Keratinocyte (primary cell): ENCODE measurements at regions not wholly inside any gene's neighbourhood (a gene's known extent, or its start where the extent isn't known, plus 50 kb on each side); places are given as distances from the start of the nearest gene placed in this dataset.

Experiments
- DNase-seq: peaks from one replicate; pipeline ENCODE4 v3.0.0-alpha.2; 2011; ENCODE audit warnings: low read depth, missing footprints, low spot score
- FAIRE-seq: peaks from 2 replicates; lab custom pipeline; 2011; peaks lifted over from hg19 to GRCh38; lab: Jason Lieb, UNC
- H2AFZ ChIP-seq: 2 replicates; pipeline ENCODE4 v1.6.0; 2012; ENCODE audit warnings: low read length, control low read depth, inconsistent platforms; ENCODE audit not compliant: control insufficient read depth
- H3K27ac ChIP-seq: 2 replicates; pipeline ENCODE4 v1.5.1; 2011; ENCODE audit warnings: low read length; ENCODE audit not compliant: control insufficient read depth, insufficient read depth
- H3K27me3 ChIP-seq: 3 replicates; pipeline ENCODE4 v1.6.0; 2011; ENCODE audit warnings: low read length; ENCODE audit not compliant: control insufficient read depth, insufficient read depth; ENCODE audit errors: extremely low read depth
- H3K36me3 ChIP-seq, 2 experiments: 2 replicates in 1 of 2; 3 replicates in 1 of 2; pipeline ENCODE4 v1.5.1; 2011; ENCODE audit warnings: low read length in 2 of 2, mild to moderate bottlenecking in 1 of 2; ENCODE audit not compliant: control insufficient read depth in 2 of 2, insufficient read depth in 2 of 2; ENCODE audit errors: extremely low read depth in 1 of 2
- H3K4me1 ChIP-seq: 3 replicates; pipeline ENCODE4 v1.5.1; 2011; ENCODE audit warnings: low read length; ENCODE audit not compliant: control insufficient read depth, insufficient read depth; ENCODE audit errors: extremely low read depth
- H3K4me2 ChIP-seq: 3 replicates; pipeline ENCODE4 v1.6.0; 2011; ENCODE audit warnings: low read depth, low read length; ENCODE audit not compliant: control insufficient read depth, insufficient read depth; ENCODE audit errors: extremely low read depth
- H3K4me3 ChIP-seq, 3 experiments: fragments of 200-600 bp in 1 of 3; sonication (generic) in 1 of 3; 2 replicates in 2 of 3; 3 replicates in 1 of 3; pipeline ENCODE4 v1.5.1; 2011 to 2016; ENCODE audit warnings: low read length in 3 of 3, mild to moderate bottlenecking in 3 of 3, control low read depth in 2 of 3, inconsistent platforms in 1 of 3, low read depth in 1 of 3, mixed read lengths in 1 of 3, mixed run types in 1 of 3, moderate library complexity in 1 of 3; ENCODE audit not compliant: control insufficient read depth in 2 of 3, insufficient read depth in 2 of 3; ENCODE audit errors: extremely low read depth in 1 of 3
- H3K79me2 ChIP-seq: 2 replicates; pipeline ENCODE4 v1.6.0; 2012; ENCODE audit warnings: low read length; ENCODE audit not compliant: control insufficient read depth, insufficient read depth
- H3K9ac ChIP-seq: 3 replicates; pipeline ENCODE4 v1.6.0; 2011; ENCODE audit warnings: low read length; ENCODE audit not compliant: control insufficient read depth, insufficient read depth; ENCODE audit errors: extremely low read depth
- H3K9me1 ChIP-seq: 3 replicates; pipeline ENCODE4 v1.6.0; 2011; ENCODE audit warnings: low read length; ENCODE audit not compliant: control insufficient read depth, insufficient read depth; ENCODE audit errors: extremely low read depth
- H3K9me3 ChIP-seq: 2 replicates; pipeline ENCODE4 v1.5.1; 2012; ENCODE audit warnings: low read depth, low read length; ENCODE audit not compliant: control insufficient read depth
- H4K20me1 ChIP-seq: 3 replicates; pipeline ENCODE4 v1.6.0; 2011; ENCODE audit warnings: low read length; ENCODE audit not compliant: control insufficient read depth, insufficient read depth; ENCODE audit errors: extremely low read depth
- EZH2 ChIP-seq: IDR thresholded peaks from one replicate; pipeline ENCODE4 v1.6.1; 2012; ENCODE audit warnings: inconsistent platforms, mild to moderate bottlenecking, low read length, moderate library complexity
- dilution Hi-C: fragments of 300-500 bp; cut with MboI; formaldehyde crosslinking; loops from one replicate; pipeline ENCODE4 v1.7.0; 2020; ENCODE audit warnings: low sequenced_read_pairs; ENCODE audit not compliant: extremely low pct_ligation_motif_present
- TF ChIP-seq, protein P1 (sequence below), 3 experiments: IDR thresholded peaks in 1 of 3; conservative IDR thresholded peaks in 1 of 3; optimal IDR thresholded peaks in 1 of 3; 2 replicates in 2 of 3; 3 replicates in 1 of 3; pipeline versions ENCODE3 to v1.5.1; 2011; ENCODE audit warnings: low read length in 3 of 3, mild to moderate bottlenecking in 3 of 3, moderate library complexity in 2 of 3, control low read depth in 1 of 3, inconsistent platforms in 1 of 3; ENCODE audit not compliant: insufficient read depth in 2 of 3; ENCODE audit errors: extremely low read depth in 1 of 3

DNA sequence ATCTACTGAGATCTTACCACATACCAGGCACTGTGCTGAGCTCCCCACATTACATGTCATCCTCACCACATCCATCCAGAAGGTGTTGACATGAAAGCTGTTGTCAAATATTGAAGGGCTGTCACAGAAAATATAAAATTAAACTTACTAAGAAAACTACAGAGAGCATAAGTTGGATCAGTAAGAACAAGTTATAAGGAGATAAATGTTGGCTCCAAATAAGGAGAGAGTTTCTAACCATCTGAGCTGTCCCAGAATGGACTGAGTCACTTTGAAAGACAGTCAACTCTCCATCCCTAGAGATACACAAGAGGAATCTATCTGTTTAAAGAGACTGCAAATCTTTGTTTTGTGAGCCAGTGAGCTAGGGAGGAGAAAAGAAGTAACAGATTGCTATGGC is 169.8 kb downstream of the DRD1 start:
- no peak overlapping the region for H3K4me3 ChIP-seq
- no peak for FAIRE-seq
- no peaks in the 10 kb centered on the region for H4K20me1 ChIP-seq
- no peaks in the 10 kb centered on the region for H3K27me3 ChIP-seq
- no peak overlapping the region for H2AFZ ChIP-seq
- no peaks in the 10 kb centered on the region for H3K36me3 ChIP-seq
- dilution Hi-C loops = no loop called here
- no peak overlapping the region for H3K9ac ChIP-seq
- no peaks in the 10 kb centered on the region for H3K9me1 ChIP-seq
- TF ChIP-seq, protein P1, sequence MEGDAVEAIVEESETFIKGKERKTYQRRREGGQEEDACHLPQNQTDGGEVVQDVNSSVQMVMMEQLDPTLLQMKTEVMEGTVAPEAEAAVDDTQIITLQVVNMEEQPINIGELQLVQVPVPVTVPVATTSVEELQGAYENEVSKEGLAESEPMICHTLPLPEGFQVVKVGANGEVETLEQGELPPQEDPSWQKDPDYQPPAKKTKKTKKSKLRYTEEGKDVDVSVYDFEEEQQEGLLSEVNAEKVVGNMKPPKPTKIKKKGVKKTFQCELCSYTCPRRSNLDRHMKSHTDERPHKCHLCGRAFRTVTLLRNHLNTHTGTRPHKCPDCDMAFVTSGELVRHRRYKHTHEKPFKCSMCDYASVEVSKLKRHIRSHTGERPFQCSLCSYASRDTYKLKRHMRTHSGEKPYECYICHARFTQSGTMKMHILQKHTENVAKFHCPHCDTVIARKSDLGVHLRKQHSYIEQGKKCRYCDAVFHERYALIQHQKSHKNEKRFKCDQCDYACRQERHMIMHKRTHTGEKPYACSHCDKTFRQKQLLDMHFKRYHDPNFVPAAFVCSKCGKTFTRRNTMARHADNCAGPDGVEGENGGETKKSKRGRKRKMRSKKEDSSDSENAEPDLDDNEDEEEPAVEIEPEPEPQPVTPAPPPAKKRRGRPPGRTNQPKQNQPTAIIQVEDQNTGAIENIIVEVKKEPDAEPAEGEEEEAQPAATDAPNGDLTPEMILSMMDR (optimal IDR thresholded peaks at IDR 0.05 in 1 of 3, IDR thresholded peaks at IDR 0.05 in 1 of 3, conservative IDR thresholded peaks at IDR 0.05 in 1 of 3; ENCODE audit: extremely low read depth in 1 of 3, insufficient read depth in 2 of 3, low read length in 3 of 3) = no peak
- no peak for TF ChIP-seq EZH2
- no peak overlapping the region for H3K27ac ChIP-seq
- H3K9me3 ChIP-seq = no peaks in the 10 kb centered on the region
- no peaks in the 10 kb centered on the region for H3K79me2 ChIP-seq
- DNase-seq = no peak
- no peaks in the 10 kb centered on the region for H3K4me1 ChIP-seq
- no peak overlapping the region for H3K4me2 ChIP-seq

DNA sequence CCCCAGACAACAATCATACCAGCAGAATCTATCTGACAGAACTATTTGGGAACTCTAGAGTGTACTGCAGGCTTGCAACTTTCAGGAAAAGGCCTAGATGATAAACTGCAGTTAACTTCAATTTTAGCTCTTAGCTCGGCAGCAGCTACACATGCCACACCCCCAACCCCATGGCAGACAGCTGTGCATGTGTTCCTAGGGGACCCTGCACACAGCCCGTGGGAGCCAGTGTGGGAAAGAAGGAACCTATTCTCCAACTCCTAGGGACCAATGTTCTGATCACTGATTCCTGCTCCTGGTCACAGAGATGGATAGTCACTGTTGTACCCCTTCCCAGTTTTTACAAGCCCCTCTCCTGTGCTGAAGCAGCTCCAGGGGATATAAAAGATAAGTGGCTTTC is 179.6 kb downstream of the DRD1 start:
- H3K4me3 ChIP-seq = no peak overlapping the region
- no peak overlapping the region for H2AFZ ChIP-seq
- no peak overlapping the region for H3K4me2 ChIP-seq
- H3K27ac ChIP-seq = no peak overlapping the region
- FAIRE-seq (no peak), DNase-seq (no peak)
- H3K9me1 ChIP-seq = no peaks in the 10 kb centered on the region
- H3K4me1 ChIP-seq = no peaks in the 10 kb centered on the region
- TF ChIP-seq, protein P1 (optimal IDR thresholded peaks at IDR 0.05 in 1 of 3, IDR thresholded peaks at IDR 0.05 in 1 of 3, conservative IDR thresholded peaks at IDR 0.05 in 1 of 3; ENCODE audit: extremely low read depth in 1 of 3, insufficient read depth in 2 of 3, low read length in 3 of 3) = no peak
- no peak for TF ChIP-seq EZH2
- no peaks in the 10 kb centered on the region for H3K79me2 ChIP-seq
- no peaks in the 10 kb centered on the region for H3K9me3 ChIP-seq
- H3K27me3 ChIP-seq = no peaks in the 10 kb centered on the region
- no peak overlapping the region for H3K9ac ChIP-seq
- no peaks in the 10 kb centered on the region for H3K36me3 ChIP-seq
- no peaks in the 10 kb centered on the region for H4K20me1 ChIP-seq
- dilution Hi-C loops = no loop called here
